ENCODE measurements at regions not wholly inside any gene's neighbourhood (a gene's known extent, or its start where the extent isn't known, plus 50 kb on each side); places are given as distances from the start of the nearest gene placed in this dataset.
"Not testable (repeated sequence)": the region's sequence is repeated elsewhere in the genome, so short reads cannot be mapped to it uniquely, and the experiment has no call there.

DNA sequence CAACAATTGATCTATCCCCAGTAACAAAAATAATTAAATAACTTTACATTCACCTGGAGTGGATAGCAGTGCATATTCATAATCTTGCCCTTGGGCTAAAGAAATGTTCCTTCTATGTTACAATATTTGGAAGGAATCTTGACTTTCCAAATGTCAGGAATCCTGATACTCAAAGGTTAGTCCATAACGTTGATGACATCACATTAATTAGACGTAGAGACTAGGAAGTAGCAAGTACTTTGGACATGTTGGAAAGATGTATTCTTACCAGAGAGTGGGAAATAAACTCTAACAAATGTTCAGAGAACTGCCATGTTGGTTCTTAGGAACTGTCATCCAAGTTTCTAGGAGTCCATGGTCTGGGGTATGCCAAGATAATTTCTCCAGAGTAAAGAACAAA is 70.6 kb upstream of the SLC25A36 start:
- DNase-seq = no peak

DNA sequence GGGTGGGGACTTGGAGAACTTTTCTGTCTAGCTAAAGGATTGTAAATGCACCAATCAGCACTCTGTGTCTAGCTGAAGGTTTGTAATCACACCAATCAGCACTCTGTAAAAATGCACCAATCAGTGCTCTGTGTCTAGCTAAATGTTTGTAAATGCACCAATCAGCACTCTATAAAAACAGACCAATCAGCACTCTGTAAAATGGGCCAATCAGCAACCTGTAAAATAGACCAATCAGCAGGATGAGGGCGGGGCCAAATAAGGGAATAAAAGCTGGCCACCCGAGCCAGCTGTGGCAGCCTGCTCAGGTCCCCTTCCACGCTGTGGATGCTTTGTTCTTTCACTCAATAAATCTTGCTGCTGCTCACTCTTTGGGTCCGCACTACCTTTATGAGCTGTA is 69.5 kb upstream of the SLC25A36 start:
- not testable (repeated sequence) for DNase-seq

DNA sequence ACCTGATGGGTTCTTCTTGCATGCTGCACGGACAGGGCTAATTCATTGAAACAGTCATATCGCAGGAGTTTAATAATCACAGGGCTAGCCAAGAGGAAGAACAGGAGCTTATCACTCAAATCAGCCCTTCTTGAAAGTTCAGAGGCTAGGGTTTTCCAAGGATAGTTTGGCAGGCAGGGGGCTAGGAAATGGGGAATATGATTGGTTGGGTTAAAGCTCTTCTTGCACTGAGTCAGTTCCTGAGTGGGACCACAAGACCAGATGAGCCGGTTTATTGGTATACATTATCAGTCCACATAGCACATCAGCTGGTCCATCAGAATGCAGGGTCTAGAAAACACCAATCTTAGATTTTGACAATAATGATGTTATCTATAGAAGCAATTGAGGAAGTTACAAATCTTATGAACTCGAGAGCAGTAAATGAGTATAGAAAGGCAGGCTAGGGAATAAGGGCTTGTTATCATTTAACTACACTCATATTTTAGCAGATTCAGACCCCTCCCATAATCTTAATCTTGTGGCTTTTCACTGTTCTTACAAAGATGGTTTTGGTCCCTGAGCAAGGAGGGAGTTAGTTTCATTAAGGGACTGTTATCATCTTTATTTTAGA is 58.1 kb upstream of the SLC25A36 start:
- DNase-seq = no peak

DNA sequence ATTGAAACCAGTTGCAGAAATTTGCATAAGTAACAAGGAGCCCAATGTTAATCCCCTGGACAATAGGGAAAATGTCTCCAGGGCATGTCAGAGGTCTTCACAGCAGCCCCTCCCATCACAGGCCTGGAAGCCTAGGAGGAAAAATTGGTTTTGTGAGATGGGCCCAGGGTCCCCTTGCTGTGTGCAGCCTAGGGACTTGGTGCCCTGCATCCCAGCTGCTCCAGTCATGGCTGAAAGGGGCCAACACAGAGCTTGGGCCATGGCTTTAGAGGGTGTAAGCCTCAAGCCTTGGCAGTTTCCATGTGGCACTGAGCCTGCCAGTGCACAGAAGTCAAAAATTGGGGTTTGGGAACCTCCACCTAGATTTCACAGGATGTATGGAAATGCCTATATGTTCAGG is 55.9 kb upstream of the SLC25A36 start:
- DNase-seq = not testable (repeated sequence)

All from activated CD4-positive, alpha-beta T cell treated with anti-CD3 and anti-CD28 coated beads for 48 hours (primary cell).